Endothelial cell of umbilical vein (primary cell): ENCODE measurements at regions not wholly inside any gene's neighbourhood (a gene's known extent, or its start where the extent isn't known, plus 50 kb on each side); places are given as distances from the start of the nearest gene placed in this dataset.

Source experiments
- BruUV-seq: library from RNA; stranded (reverse); fragments of 400-500 nt; replicated peaks from 2 replicates; lab custom pipeline; 2021; lab: Mats Ljungman, UMichigan
- CTCF ChIA-PET: fragments of 300-600, 350-600 bp; sonication (Branson Sonifier 250); formaldehyde crosslinking; loops from one replicate; lab custom pipeline; 2021; ENCODE audit warnings: antibody characterized with exemption, inconsistent platforms; lab: Charles Lee
- POLR2A ChIA-PET: fragments of 300-600, 350-600 bp; sonication (Branson Sonifier 250); formaldehyde crosslinking; loops from one replicate; lab custom pipeline; 2021; ENCODE audit warnings: antibody characterized with exemption, inconsistent platforms; lab: Charles Lee
- DNase-seq: peaks from one replicate; pipeline ENCODE4 v3.0.0-alpha.2; 2011; ENCODE audit warnings: low read depth, low spot score
- FAIRE-seq: peaks from 2 replicates; lab custom pipeline; 2011; peaks lifted over from hg19 to GRCh38; lab: Jason Lieb, UNC
- H2AFZ ChIP-seq: 2 replicates; pipeline ENCODE4 v1.6.0; 2012; ENCODE audit warnings: low read depth, low read length, control low read depth, inconsistent platforms
- H3K27ac ChIP-seq: 2 replicates; pipeline ENCODE4 v1.5.1; 2011; ENCODE audit warnings: low read depth, mild to moderate bottlenecking, control low read depth, low read length, moderate library complexity; ENCODE audit not compliant: insufficient read depth
- H3K27me3 ChIP-seq, 2 experiments: 2 replicates each; pipeline versions ENCODE4 v1.6.0 to v1.6.1; 2011; ENCODE audit warnings: low read length in 2 of 2, mixed read lengths in 1 of 2; ENCODE audit not compliant: control insufficient read depth in 2 of 2, insufficient read depth in 2 of 2
- H3K36me3 ChIP-seq, 2 experiments: 2 replicates in 1 of 2; 3 replicates in 1 of 2; pipeline ENCODE4 v1.5.1; 2011; ENCODE audit warnings: low read length in 2 of 2, mild to moderate bottlenecking in 1 of 2, moderate library complexity in 1 of 2; ENCODE audit not compliant: control insufficient read depth in 2 of 2, insufficient read depth in 2 of 2; ENCODE audit errors: extremely low read depth in 1 of 2
- H3K4me1 ChIP-seq: 3 replicates; pipeline ENCODE4 v1.5.1; 2011; ENCODE audit warnings: mild to moderate bottlenecking, low read length; ENCODE audit not compliant: control insufficient read depth, insufficient read depth; ENCODE audit errors: extremely low read depth
- H3K4me2 ChIP-seq: 2 replicates; pipeline ENCODE4 v1.6.1; 2011; ENCODE audit warnings: low read length, control low read depth, mixed read lengths; ENCODE audit not compliant: insufficient read depth
- H3K4me3 ChIP-seq, 3 experiments: fragments of 200-600 bp in 1 of 3; sonication (generic), shearing (Covaris generic) in 1 of 3; replicated peaks in 1 of 3; 2 replicates each; pipeline ENCODE4 v1.5.1; 2011 to 2016; ENCODE audit warnings: control low read depth in 3 of 3, low read length in 3 of 3, mild to moderate bottlenecking in 2 of 3, inconsistent platforms in 1 of 3, low read depth in 1 of 3, moderate library complexity in 1 of 3; ENCODE audit not compliant: insufficient read depth in 1 of 3
- H3K79me2 ChIP-seq: 2 replicates; pipeline ENCODE4 v1.6.0; 2012; ENCODE audit warnings: low read length, inconsistent platforms; ENCODE audit not compliant: control insufficient read depth, insufficient read depth
- H3K9ac ChIP-seq: replicated peaks from 2 replicates; pipeline ENCODE3; 2011; ENCODE audit warnings: low read length, control low read depth; ENCODE audit not compliant: insufficient read depth; ENCODE audit errors: extremely low read depth
- H3K9me1 ChIP-seq: replicated peaks from 3 replicates; pipeline ENCODE4 v1.6.0; 2011; ENCODE audit warnings: mild to moderate bottlenecking, low read length; ENCODE audit not compliant: control insufficient read depth, insufficient read depth; ENCODE audit errors: extremely low read depth
- H3K9me3 ChIP-seq: replicated peaks from 2 replicates; pipeline ENCODE4 v1.5.1; 2012; ENCODE audit warnings: low read length, inconsistent platforms; ENCODE audit not compliant: control insufficient read depth, insufficient read depth
- H4K20me1 ChIP-seq: replicated peaks from 2 replicates; pipeline ENCODE3; 2011; ENCODE audit warnings: mild to moderate bottlenecking, low read length; ENCODE audit not compliant: control insufficient read depth, insufficient read depth; ENCODE audit errors: extremely low read depth
- CTCF ChIP-seq, 2 donors: IDR thresholded peaks; 1 replicate in 1 of 2; 2 replicates in 1 of 2; pipeline ENCODE4 v1.5.1; 2011; ENCODE audit warnings: low read length in 2 of 2, mild to moderate bottlenecking in 2 of 2, moderate library complexity in 2 of 2, control low read depth in 1 of 2, inconsistent platforms in 1 of 2, low read depth in 1 of 2; ENCODE audit not compliant: insufficient read depth in 1 of 2; ENCODE audit errors: extremely low read depth in 1 of 2
- EZH2 ChIP-seq: IDR thresholded peaks from 2 replicates; pipeline ENCODE4 v1.6.1; 2012; ENCODE audit warnings: borderline replicate concordance, low read depth, mild to moderate bottlenecking, moderate library complexity, low read length, inconsistent platforms; ENCODE audit not compliant: severe bottlenecking
- FOS ChIP-seq: IDR thresholded peaks from 2 replicates; pipeline ENCODE4 v1.6.1; 2011; ENCODE audit warnings: mild to moderate bottlenecking, low read length, moderate library complexity, borderline replicate concordance; ENCODE audit not compliant: insufficient read depth
- GATA2 ChIP-seq: IDR thresholded peaks from 2 replicates; pipeline ENCODE4 v1.7.0; 2011; ENCODE audit warnings: low read depth, mild to moderate bottlenecking, moderate library complexity, mixed read lengths, low read length; ENCODE audit not compliant: insufficient read length, insufficient read depth
- JUN ChIP-seq: IDR thresholded peaks from 2 replicates; pipeline ENCODE4 v1.6.1; 2011; ENCODE audit warnings: borderline replicate concordance, low read depth; ENCODE audit not compliant: insufficient read length, insufficient read depth
- MYC ChIP-seq: IDR thresholded peaks from one replicate; pipeline ENCODE4 v1.6.1; 2011; ENCODE audit warnings: mild to moderate bottlenecking, low read depth, low read length
- POLR2A ChIP-seq: IDR thresholded peaks from 2 replicates; pipeline ENCODE4 v1.6.1; 2012; ENCODE audit warnings: low read depth, mild to moderate bottlenecking, control low read depth, low read length
- POLR2AphosphoS5 ChIP-seq: IDR thresholded peaks from 2 replicates; pipeline ENCODE4 v1.6.1; 2012; ENCODE audit warnings: low read depth, mild to moderate bottlenecking, control low read depth, low read length, moderate library complexity; ENCODE audit not compliant: insufficient read depth
- dilution Hi-C: fragments of 300-500 bp; cut with MboI; formaldehyde crosslinking; loops from one replicate; pipeline ENCODE4 v1.15.0; 2019; ENCODE audit warnings: low sequenced_read_pairs; ENCODE audit not compliant: extremely low pct_ligation_motif_present
- intact Hi-C: fragments of 100-400 bp; cut with micrococcal nuclease; formaldehyde crosslinking; loops from one replicate; pipeline ENCODE4 v1.10.0; 2022
- TF ChIP-seq, protein P1 (sequence below): IDR thresholded peaks from 2 replicates; pipeline ENCODE4 v1.6.1; 2011; ENCODE audit not compliant: insufficient read depth, insufficient read length

DNA sequence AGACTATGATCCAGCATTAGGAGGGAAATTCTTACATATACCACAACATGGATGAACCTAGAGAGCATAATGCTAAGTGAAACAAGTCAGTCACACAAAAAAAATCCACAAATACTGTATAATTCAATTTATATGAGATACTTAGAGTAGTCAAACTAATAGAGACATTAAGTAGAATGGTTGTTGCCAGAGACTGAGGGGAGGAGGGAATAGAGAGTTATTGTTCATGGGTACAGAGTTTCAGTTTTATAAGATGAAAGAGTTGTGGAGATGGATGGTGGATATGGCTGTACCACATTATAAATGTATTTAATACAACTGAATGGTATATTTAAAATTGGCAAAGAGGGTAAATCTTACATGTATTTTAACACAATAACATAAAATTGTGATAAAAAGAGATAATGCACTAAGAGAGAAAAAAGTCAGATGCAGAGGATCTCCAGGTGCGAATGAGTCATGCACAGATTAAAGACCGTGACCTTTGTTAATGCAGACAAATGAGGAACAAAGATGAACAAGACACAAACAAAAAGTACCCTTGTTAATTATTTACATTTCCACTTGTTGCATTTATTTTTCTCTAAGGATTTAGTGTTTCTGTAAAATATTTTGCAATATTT is 541.7 kb upstream of the MEX3C start:
- dilution Hi-C loops, result no loop called here
- FAIRE-seq, result no peak
- CTCF ChIA-PET, result no interaction called here

More for the DNA sequence above, 541.7 kb upstream of the MEX3C start:
- H3K27me3 ChIP-seq, result no peaks in the 10 kb centered on the region
- H3K4me2 ChIP-seq, result no peak overlapping the region
- H3K4me1 ChIP-seq, result no peaks in the 10 kb centered on the region
- no peak overlapping the region for H2AFZ ChIP-seq
- DNase-seq, result no peak
- no peaks in the 10 kb centered on the region for H3K79me2 ChIP-seq
- no peak overlapping the region for H3K9ac ChIP-seq
- TF ChIP-seq, protein P1, sequence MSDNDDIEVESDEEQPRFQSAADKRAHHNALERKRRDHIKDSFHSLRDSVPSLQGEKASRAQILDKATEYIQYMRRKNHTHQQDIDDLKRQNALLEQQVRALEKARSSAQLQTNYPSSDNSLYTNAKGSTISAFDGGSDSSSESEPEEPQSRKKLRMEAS, result no peak
- TF ChIP-seq EZH2, result no peak
- TF ChIP-seq POLR2AphosphoS5, result no peak
- no peak for TF ChIP-seq JUN
- TF ChIP-seq FOS, result no peak
- no peak for TF ChIP-seq MYC
- TF ChIP-seq POLR2A, result no peak
- no peak for TF ChIP-seq GATA2
- no peak for TF ChIP-seq CTCF (IDR thresholded peaks at IDR 0.05; ENCODE audit: extremely low read depth in 1 of 2, insufficient read depth in 1 of 2, low read depth in 1 of 2, low read length in 2 of 2)
- no peak overlapping the region for H3K27ac ChIP-seq
- BruUV-seq, result no TSS peak
- POLR2A ChIA-PET, result no interaction called here
- no peak overlapping the region for H3K4me3 ChIP-seq
- H3K9me1 ChIP-seq, result no peaks in the 10 kb centered on the region
- no peaks in the 10 kb centered on the region for H3K36me3 ChIP-seq
- intact Hi-C loops, result no loop called here
- H4K20me1 ChIP-seq, result no peaks in the 10 kb centered on the region
- H3K9me3 ChIP-seq, result no peaks in the 10 kb centered on the region
